ENCODE measurements at regions not wholly inside any gene's neighbourhood (a gene's known extent, or its start where the extent isn't known, plus 50 kb on each side); places are given as distances from the start of the nearest gene placed in this dataset.

- TF ChIP-seq CTCF (IDR thresholded peaks at IDR 0.05; ENCODE audit: insufficient read depth, low read depth, low read length) (no peak), EZH2 (IDR thresholded peaks at IDR 0.05; ENCODE audit: insufficient read depth, low read length) (no peak)
These were observed 62.7 kb upstream of the ABLIM1 start for GRCh38 chr10:114720685-114721278.

Data from astrocyte (in vitro differentiated cells and primary cell).